ENCODE measurements at regions not wholly inside any gene's neighbourhood (a gene's known extent, or its start where the extent isn't known, plus 50 kb on each side); places are given as distances from the start of the nearest gene placed in this dataset.

- DNase-seq = peak in 2 of 3 donors; percentile 16 to 52
Observed at GRCh38 chr15:45743426-45744235, 108.8 kb downstream of the SQOR start.

DNA sequence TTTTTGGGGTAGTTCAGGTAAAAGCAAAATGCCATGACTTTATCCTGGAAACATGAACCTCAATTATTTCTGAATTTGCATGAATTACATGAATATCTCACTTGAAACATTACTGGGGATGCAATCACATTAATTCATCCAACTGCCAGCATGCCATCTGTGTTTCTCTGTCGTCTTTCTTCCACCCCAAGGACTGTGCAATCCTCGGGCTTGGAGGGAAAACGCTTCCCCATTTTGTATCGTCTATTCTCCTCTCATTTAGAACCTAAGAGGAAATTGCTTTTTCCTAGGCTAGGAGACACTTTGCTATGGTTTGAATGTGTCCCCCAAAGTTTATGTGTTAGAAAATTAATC, 109.4 kb downstream of the SQOR start:
- no peak for DNase-seq

GRCh38 chr15:45747426-45747825, 112.6 kb downstream of the SQOR start:
- DNase-seq = no peak

- DNase-seq = no peak
Observed at GRCh38 chr15:45751629-45752028, 116.8 kb downstream of the SQOR start.

DNA sequence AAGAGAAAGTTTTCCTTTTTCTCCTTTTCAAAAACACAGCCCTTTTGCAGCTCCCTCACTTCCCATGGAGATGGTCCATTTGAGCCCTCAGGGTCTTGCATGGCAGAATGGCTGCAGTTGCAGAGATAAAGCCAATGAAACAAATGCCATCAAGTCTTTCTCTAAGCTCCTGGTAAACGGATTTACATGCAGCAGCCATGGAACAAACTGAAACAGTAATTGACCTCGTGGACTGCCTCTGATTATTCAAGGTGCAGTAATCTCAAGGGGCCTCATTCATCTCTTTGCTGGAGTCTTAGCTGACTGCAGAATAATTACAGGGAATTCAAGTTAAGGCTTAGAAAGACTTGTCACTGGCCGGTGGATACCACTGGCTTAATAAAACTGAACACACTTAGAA, 125.1 kb downstream of the SQOR start:
- DNase-seq = no peak

DNA sequence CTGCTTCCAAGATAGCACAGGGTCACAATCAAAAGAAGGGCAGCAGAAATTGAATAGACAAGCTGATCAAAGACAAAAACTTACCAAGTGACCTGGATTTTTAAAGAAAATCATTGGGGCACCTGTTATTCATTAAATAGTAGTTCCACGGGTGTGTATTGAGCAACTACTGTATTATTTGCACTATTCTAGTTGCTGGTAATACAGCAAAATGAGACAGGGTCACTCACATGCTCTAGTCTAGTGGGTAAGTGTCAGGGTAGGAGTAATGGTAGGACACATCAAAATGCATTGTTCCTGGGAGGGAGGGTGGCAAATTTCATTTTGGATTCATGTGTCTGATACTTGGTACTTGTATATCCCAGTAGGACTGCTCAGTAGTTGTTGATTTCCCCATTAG, 127.9 kb downstream of the SQOR start:
- DNase-seq = no peak

- DNase-seq = no peak
Observed at GRCh38 chr15:45763170-45763869, 128.5 kb downstream of the SQOR start.

DNA sequence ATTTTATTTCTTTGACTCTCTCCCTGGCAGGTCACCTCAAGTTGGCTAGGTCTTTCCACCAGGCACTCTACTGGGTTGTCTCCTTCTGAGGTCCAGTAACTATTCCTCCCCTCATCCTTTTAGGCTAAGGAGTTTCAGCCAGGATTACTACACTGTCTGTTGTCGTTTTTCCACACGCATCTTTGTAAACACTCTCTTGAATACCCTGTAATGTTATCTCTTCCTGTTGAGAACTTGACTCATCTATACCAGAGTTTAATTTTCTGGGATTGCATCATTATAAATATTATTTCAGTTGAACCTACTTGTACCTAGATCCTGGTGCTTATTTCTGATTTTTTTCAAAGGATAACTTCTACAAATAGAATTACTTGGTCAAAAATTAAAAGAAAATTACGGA, 138.3 kb downstream of the SQOR start:
- no peak for DNase-seq

- no peak for DNase-seq
Observed at GRCh38 chr15:45776772-45777171, 141.9 kb downstream of the SQOR start.

DNA sequence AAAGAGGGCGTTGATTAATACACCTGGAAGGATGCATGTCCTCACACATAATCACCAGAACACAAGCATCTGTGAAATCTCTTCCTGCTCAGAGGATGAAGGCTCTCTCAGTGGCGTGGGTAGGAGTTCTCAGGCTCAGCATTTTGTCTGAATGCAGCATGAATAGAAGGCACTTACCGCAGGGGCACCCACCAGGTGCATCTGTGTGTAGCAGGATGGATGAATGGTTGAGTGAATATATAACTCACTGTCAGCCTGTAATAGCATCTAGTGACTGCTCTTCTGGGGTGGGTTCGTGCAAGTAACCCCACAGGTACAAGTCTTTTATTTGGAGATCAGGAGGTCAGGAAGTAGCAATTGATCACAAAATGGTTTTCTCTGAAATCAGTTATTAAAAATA, 143.0 kb downstream of the SQOR start:
- no peak for DNase-seq

DNA sequence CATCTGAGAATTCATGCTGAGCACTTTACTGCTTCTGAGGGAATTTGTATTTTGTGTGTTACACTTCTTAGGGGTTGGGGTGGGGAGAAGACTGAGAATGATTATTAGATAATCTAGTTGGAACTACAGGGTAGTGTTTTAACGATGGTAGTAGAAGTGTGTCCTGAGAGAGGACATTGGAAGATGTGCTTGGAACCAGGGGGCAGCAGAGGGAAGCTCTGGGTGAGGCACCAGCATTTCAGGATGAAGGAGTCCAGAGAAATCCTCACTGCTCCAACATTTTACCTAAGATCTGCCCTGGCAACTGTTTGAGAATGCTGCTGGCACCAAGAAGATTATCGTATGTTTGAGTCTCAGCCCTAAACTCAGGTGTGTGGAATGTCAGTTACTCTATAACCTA, 145.5 kb downstream of the SQOR start:
- DNase-seq = no peak

GRCh38 chr15:45784656-45785055, 149.8 kb downstream of the SQOR start:
- DNase-seq = no peak

DNA sequence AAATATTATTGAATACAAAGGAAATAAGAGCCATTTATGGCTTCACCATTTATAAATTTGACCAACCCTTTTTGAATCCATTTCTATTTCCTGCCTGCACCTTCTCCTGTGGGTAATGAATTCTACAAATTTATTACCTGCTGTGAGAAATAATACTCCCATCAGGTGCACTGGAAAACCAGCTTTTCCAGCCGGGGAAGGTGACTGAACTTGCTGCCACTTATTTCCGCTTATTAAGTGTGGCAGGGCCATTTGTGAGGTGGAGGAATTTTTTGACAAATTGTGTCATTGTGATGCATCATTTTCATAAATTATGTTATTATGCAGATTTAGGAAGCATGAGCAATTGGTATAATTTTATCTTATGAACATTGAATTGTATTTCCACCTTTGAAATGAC, 151.1 kb downstream of the SQOR start:
- no peak for DNase-seq

DNA sequence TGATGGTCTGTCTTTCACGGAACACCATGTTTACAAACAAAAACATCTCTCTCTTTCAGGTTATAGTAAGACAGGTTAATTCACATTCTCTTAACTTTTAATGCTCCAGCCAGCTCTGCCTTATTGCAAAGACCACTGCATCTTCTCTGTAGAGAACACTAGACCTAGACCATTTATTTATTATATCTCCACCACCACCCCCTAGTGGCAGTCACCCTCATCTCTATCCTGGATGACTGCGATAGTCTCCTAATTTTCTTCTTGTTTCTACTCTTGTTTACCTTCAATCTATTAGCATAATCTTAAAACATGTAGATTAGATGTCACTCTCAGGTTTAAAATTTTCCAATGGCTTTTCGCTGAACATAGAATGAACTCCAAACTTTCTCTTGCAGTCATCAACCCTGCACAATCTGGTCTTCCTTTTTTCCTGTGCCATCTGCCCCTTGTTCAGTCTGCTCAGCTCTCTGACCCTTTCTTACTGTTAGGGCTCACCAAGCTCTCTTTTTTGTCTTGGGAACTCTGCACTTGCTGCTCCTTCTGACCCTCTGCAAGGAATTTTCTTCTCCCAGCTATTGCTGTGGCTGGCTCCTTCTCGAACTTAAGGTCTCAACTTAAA, 155.6 kb downstream of the SQOR start:
- peak in 1 of 3 donors; percentile 37 for DNase-seq

GRCh38 chr15:45794304-45794703, 159.5 kb downstream of the SQOR start:
- DNase-seq = no peak

- DNase-seq = peak; percentile 52 to 91 (median 67)
Observed at GRCh38 chr15:45794712-45795439, 160.0 kb downstream of the SQOR start.

DNA sequence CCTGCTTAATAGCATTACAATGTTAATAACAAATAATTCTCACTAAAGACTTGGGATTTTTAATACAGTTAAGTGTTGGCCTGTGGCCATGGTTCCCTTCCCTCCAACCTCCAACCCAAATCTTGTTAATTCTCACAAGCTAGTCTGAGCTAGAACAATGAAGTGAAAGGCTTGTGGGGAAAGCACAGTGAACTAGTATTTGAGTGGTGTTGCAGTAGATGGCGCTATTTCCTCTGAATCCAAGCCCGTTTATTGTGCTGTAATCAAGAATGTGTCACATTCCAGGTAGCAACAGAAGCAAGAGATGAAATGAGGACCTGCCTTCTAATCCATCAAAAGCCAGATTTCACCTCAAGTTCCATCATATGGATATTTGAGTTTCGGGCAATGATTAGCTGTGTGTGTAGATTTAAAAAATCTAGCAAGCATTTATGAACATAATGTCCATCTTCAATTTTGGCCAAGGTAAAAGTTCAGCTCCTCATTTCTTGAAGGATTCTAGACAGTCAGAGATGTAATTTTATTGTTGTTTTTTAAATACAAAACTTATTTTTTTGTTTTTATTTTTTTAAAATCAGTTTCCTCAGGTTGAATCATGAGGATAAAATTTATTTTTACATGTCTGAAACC, 160.7 kb downstream of the SQOR start:
- peak; percentile 46 to 87 (median 53) for DNase-seq

DNA sequence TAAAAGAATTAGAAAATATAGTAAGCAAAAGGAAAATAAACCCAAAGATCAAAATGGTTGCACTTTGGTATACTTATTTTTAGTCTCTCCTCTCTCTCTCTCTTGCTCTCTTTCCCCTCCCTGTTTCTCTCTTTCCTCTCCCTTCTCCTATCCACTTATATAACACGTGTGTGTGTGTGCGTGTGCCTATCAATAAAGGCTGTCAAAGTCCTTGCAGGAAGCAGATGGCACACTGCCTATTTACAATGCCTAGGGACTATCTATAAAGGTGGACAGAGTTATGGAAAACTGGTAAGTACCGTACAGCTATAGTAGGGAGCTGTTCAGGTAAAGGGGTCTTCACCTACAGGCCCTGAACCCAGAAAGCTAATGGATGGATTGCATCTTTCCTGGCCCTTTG, 161.6 kb downstream of the SQOR start:
- DNase-seq = no peak

DNA sequence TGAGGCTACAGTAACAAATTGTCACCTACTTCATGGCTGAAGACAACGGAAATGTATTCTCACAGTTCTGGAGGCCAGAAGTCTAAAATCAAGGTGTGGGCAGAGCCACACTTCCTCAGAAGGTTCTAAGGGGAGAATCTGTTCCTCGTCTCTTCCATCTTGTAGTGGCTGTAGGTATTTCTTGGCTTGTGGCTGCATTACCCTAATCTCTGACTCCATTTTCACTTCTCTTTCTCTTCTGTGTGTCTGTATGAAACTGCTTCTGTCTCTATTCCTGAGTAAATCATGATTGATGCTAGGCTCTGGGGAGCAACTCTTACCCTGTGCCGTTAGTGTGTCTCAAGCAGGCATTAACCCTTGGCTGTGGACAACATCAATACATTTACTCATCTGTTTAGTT, 164.7 kb downstream of the SQOR start:
- DNase-seq = no peak

GRCh38 chr15:45801543-45801942, 166.7 kb downstream of the SQOR start:
- DNase-seq = no peak

DNA sequence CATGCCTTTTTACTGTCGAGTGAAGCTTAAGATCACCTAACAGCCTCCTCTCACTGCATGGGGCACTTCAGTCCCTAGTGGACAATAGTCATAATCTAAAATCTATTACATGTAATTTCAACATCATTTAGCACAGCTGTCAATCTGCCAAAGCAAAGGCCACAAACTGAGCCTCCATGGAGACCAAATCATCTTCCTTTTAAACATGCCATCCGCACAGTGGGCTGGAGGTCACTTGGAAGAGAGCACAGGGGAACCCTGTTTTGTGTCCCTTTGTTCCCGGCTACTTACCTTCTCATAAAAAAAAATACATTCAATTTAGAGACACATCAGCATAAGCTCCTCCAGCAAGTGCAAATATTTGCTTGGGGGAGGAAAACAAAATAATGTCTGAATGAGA, 167.3 kb downstream of the SQOR start:
- DNase-seq = no peak

DNA sequence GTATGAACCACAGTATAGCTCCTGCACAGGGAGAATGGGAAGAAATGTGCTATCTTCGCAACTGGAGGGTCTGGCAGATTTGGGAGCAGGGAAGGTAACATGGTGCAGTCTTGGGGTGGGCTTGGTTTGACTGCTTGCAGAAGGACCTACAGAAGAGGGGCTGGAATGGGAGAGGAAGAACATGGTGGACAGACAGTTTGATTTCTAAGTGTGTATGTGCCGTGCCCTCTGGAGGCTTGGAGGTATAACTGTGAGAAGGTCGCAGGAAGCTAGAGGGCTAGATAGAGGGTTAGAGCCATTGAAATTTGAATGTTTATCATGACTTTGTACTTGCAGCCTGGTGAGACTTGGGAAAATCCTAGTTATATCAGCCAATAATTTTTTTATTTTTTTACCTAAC, 169.2 kb downstream of the SQOR start:
- no peak for DNase-seq
